SU-DHL-6 (cell line): ENCODE measurements at regions not wholly inside any gene's neighbourhood (a gene's known extent, or its start where the extent isn't known, plus 50 kb on each side); places are given as distances from the start of the nearest gene placed in this dataset.

ENCODE experiments used
- CTCF ChIP-seq: fragments of 200-600 bp; sonication (generic); IDR thresholded peaks from one replicate; pipeline ENCODE4 v1.5.1; 2017; ENCODE audit warnings: antibody characterized with exemption, mild to moderate bottlenecking, low read length, moderate library complexity; ENCODE audit not compliant: insufficient read depth, poor library complexity, severe bottlenecking
- EZH2phosphoT487 ChIP-seq: fragments of 200-600 bp; sonication (generic), shearing (Covaris generic); conservative IDR thresholded peaks from 2 replicates; pipeline ENCODE4 v1.6.1; 2018; ENCODE audit warnings: mild to moderate bottlenecking, antibody characterized with exemption, low read length, moderate library complexity, mixed read lengths

- TF ChIP-seq CTCF (no peak), EZH2phosphoT487 (no peak)
These were observed 140.4 kb upstream of the TP63 start for GRCh38 chr3:189490749-189491148.
